ENCODE measurements at regions not wholly inside any gene's neighbourhood (a gene's known extent, or its start where the extent isn't known, plus 50 kb on each side); places are given as distances from the start of the nearest gene placed in this dataset.
"Not testable (repeated sequence)": the region's sequence is repeated elsewhere in the genome, so short reads cannot be mapped to it uniquely, and the experiment has no call there.

GRCh38 chr3:164927728-164928127 lies 150.6 kb downstream of the SI start:
- no peak for DNase-seq (ENCODE audit: low spot score)

GRCh38 chr3:164918905-164919304 lies 159.4 kb downstream of the SI start:
- DNase-seq (ENCODE audit: low spot score) = no peak

- DNase-seq (ENCODE audit: low spot score) = no peak
Measured at GRCh38 chr3:164912916-164913315, 165.4 kb downstream of the SI start.

GRCh38 chr3:164903820-164904451 lies 174.4 kb downstream of the SI start:
- DNase-seq (ENCODE audit: low spot score) = no peak

GRCh38 chr3:164897342-164897741 lies 181.0 kb downstream of the SI start:
- no peak for DNase-seq (ENCODE audit: low spot score)

GRCh38 chr3:164890061-164890460 lies 188.2 kb downstream of the SI start:
- DNase-seq (ENCODE audit: low spot score) = no peak

GRCh38 chr3:164883171-164883570 lies 195.1 kb downstream of the SI start:
- no peak for DNase-seq (ENCODE audit: low spot score)

GRCh38 chr3:164879201-164879600 lies 199.1 kb downstream of the SI start:
- DNase-seq (ENCODE audit: low spot score) = no peak

- DNase-seq (ENCODE audit: low spot score) = no peak
Measured at GRCh38 chr3:164864454-164864853, 213.8 kb downstream of the SI start.

GRCh38 chr3:164852866-164853265 lies 225.4 kb downstream of the SI start:
- DNase-seq (ENCODE audit: low spot score) = no peak

GRCh38 chr3:164851905-164852304 lies 226.4 kb downstream of the SI start:
- no peak for DNase-seq (ENCODE audit: low spot score)

- DNase-seq (ENCODE audit: low spot score) = no peak
Measured at GRCh38 chr3:164851204-164851603, 227.1 kb downstream of the SI start.

- no peak for DNase-seq (ENCODE audit: low spot score)
Measured at GRCh38 chr3:164848923-164849322, 229.4 kb downstream of the SI start.

- no peak for DNase-seq (ENCODE audit: low spot score)
Measured at GRCh38 chr3:164845739-164846138, 232.6 kb downstream of the SI start.

- DNase-seq (ENCODE audit: low spot score) = no peak
Measured at GRCh38 chr3:164832216-164832615, 246.1 kb downstream of the SI start.

- no peak for DNase-seq (ENCODE audit: low spot score)
Measured at GRCh38 chr3:164818318-164818717, 260.0 kb downstream of the SI start.

GRCh38 chr3:164814106-164814505 lies 264.2 kb downstream of the SI start:
- DNase-seq (ENCODE audit: low spot score) = no peak

- DNase-seq (ENCODE audit: low spot score) = no peak
Measured at GRCh38 chr3:164812042-164812441, 266.3 kb downstream of the SI start.

GRCh38 chr3:164806188-164806587 lies 272.1 kb downstream of the SI start:
- no peak for DNase-seq (ENCODE audit: low spot score)

GRCh38 chr3:164794099-164794498 lies 284.2 kb downstream of the SI start:
- no peak for DNase-seq (ENCODE audit: low spot score)

- DNase-seq (ENCODE audit: low spot score) = no peak
Measured at GRCh38 chr3:164791263-164791662, 287.0 kb downstream of the SI start.

GRCh38 chr3:164784407-164784806 lies 293.9 kb downstream of the SI start:
- DNase-seq (ENCODE audit: low spot score) = not testable (repeated sequence)

- DNase-seq (ENCODE audit: low spot score) = no peak
Measured at GRCh38 chr3:164781755-164782154, 296.5 kb downstream of the SI start.

GRCh38 chr3:164779816-164780215 lies 298.5 kb downstream of the SI start:
- DNase-seq (ENCODE audit: low spot score) = no peak

GRCh38 chr3:164752812-164753211 lies 325.5 kb downstream of the SI start:
- no peak for DNase-seq (ENCODE audit: low spot score)
